ENCODE measurements at regions not wholly inside any gene's neighbourhood (a gene's known extent, or its start where the extent isn't known, plus 50 kb on each side); places are given as distances from the start of the nearest gene placed in this dataset.

- no peak for DNase-seq (ENCODE audit: low spot score)
Observed at GRCh38 chr6:95071464-95071863, 505.9 kb upstream of the MANEA start.

GRCh38 chr6:95078457-95078856 is 498.9 kb upstream of the MANEA start:
- no peak for DNase-seq (ENCODE audit: low spot score)

GRCh38 chr6:95081231-95081630 is 496.1 kb upstream of the MANEA start:
- DNase-seq (ENCODE audit: low spot score), result no peak

GRCh38 chr6:95081949-95082348 is 495.4 kb upstream of the MANEA start:
- DNase-seq (ENCODE audit: low spot score), result no peak

GRCh38 chr6:95083506-95083905 is 493.8 kb upstream of the MANEA start:
- no peak for DNase-seq (ENCODE audit: low spot score)

- no peak for DNase-seq (ENCODE audit: low spot score)
Observed at GRCh38 chr6:95084867-95085266, 492.5 kb upstream of the MANEA start.

- no peak for DNase-seq (ENCODE audit: low spot score)
Observed at GRCh38 chr6:95087394-95088097, 489.8 kb upstream of the MANEA start.

- DNase-seq (ENCODE audit: low spot score), result no peak
Observed at GRCh38 chr6:95091823-95092436, 485.4 kb upstream of the MANEA start.

- no peak for DNase-seq (ENCODE audit: low spot score)
Observed at GRCh38 chr6:95093154-95093553, 484.2 kb upstream of the MANEA start.

- no peak for DNase-seq (ENCODE audit: low spot score)
Observed at GRCh38 chr6:95094751-95095663, 482.3 kb upstream of the MANEA start.

GRCh38 chr6:95095855-95096254 is 481.5 kb upstream of the MANEA start:
- DNase-seq (ENCODE audit: low spot score), result no peak

- DNase-seq (ENCODE audit: low spot score), result no peak
Observed at GRCh38 chr6:95099410-95099809, 477.9 kb upstream of the MANEA start.

GRCh38 chr6:95109212-95109611 is 468.1 kb upstream of the MANEA start:
- no peak for DNase-seq (ENCODE audit: low spot score)

- DNase-seq (ENCODE audit: low spot score), result no peak
Observed at GRCh38 chr6:95110767-95111166, 466.6 kb upstream of the MANEA start.

GRCh38 chr6:95117236-95117635 is 460.1 kb upstream of the MANEA start:
- no peak for DNase-seq (ENCODE audit: low spot score)

GRCh38 chr6:95119927-95120326 is 457.4 kb upstream of the MANEA start:
- no peak for DNase-seq (ENCODE audit: low spot score)

- DNase-seq (ENCODE audit: low spot score), result no peak
Observed at GRCh38 chr6:95120984-95121383, 456.4 kb upstream of the MANEA start.

GRCh38 chr6:95127261-95127660 is 450.1 kb upstream of the MANEA start:
- DNase-seq (ENCODE audit: low spot score), result no peak

- DNase-seq (ENCODE audit: low spot score), result no peak
Observed at GRCh38 chr6:95128439-95128838, 448.9 kb upstream of the MANEA start.

- no peak for DNase-seq (ENCODE audit: low spot score)
Observed at GRCh38 chr6:95128947-95129346, 448.4 kb upstream of the MANEA start.

GRCh38 chr6:95133578-95133977 is 443.8 kb upstream of the MANEA start:
- DNase-seq (ENCODE audit: low spot score), result no peak

GRCh38 chr6:95135182-95135581 is 442.2 kb upstream of the MANEA start:
- DNase-seq (ENCODE audit: low spot score), result no peak

GRCh38 chr6:95142101-95142500 is 435.2 kb upstream of the MANEA start:
- DNase-seq (ENCODE audit: low spot score), result no peak
